CD4-positive, alpha-beta T cell treated with Interleukin-10 for 1 hour (primary cell): ENCODE measurements at regions not wholly inside any gene's neighbourhood (a gene's known extent, or its start where the extent isn't known, plus 50 kb on each side); places are given as distances from the start of the nearest gene placed in this dataset.

Experiments
- DNase-seq: peaks from one replicate; pipeline ENCODE4 v3.0.0-alpha.2; 2020

DNA sequence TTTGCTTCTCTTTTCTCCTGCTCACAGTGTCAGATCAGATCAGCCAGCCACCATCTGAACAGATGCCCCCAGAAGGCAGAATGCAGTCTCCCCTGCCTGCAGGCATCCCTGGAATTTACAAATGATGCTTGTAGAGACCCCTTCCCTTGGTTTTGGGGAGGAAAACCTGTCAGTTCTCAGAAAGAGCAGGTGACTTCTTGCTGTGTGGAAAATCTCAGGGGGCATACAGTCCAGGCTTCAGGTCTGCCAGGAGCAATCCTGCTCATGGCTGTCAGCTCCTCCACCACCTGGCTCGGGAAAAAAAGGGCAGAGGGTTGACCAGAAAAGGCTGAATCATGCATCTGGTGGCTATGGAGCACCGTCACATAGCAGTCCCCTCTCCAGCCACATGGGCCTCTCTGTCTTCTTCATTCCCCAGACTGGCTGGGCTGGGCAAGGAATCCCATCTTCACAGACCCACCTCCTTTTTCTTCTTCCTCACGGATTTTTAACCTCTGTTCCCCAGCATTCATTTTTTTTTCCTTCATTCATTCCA, 107.0 kb downstream of the KCNF1 start:
- no peak for DNase-seq

GRCh38 chr2:11019614-11020013, 107.9 kb downstream of the KCNF1 start:
- DNase-seq: no peak

DNA sequence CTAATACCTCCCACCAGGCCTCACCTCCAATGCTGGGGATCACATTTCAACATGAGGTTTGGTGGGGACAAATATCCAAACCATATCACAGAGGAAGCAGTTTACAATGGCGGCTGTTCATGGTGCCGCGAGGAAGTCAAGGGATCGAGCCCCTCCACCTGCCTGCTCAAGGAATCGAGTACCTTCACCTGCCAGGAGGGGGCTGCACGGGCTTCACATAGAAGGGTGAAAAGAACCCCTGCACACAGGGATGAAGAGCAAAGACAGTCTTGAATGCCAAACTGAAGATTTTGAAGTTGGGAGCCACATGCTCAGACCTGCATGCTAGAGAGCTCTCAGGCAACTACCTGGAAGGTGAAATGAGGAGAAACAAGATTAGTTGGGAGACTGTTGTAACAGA, 110.3 kb downstream of the KCNF1 start:
- no peak for DNase-seq

GRCh38 chr2:11022591-11023273, 111.0 kb downstream of the KCNF1 start:
- DNase-seq: no peak

GRCh38 chr2:11023326-11024258, 111.9 kb downstream of the KCNF1 start:
- DNase-seq: no peak

- DNase-seq: no peak
Measured at GRCh38 chr2:11024259-11024645, 112.5 kb downstream of the KCNF1 start.

- no peak for DNase-seq
Measured at GRCh38 chr2:11024687-11025086, 113.0 kb downstream of the KCNF1 start.

DNA sequence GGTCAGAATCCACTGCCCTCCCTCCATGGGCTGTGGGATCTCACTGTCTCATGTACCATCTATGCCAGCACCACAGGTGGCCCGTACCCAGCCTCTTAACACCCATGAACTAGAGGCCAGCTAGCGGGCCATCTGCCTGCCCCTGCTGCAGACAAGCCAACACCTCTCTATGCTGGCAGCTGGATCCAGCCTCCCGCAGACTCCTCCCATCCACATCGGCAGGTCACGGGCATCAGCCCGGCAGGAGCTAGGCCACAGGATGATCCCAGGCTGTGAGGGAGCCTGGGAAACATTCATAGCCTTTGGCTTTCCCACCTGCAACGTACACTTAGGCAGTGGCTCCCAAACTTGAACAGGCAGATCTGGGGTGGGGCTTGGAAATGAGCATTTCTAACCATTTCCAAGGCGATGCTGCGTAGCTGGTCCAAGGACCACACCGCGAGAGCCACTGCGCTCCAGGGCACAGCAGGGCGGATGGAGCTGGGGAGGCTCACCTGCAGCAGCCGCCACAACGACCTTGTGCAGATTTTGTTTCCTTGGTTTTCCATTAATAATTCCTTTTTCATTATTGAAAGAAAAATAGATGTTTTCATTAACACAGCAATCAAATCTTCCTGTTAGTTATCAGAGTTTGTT, 114.7 kb downstream of the KCNF1 start:
- no peak for DNase-seq

DNA sequence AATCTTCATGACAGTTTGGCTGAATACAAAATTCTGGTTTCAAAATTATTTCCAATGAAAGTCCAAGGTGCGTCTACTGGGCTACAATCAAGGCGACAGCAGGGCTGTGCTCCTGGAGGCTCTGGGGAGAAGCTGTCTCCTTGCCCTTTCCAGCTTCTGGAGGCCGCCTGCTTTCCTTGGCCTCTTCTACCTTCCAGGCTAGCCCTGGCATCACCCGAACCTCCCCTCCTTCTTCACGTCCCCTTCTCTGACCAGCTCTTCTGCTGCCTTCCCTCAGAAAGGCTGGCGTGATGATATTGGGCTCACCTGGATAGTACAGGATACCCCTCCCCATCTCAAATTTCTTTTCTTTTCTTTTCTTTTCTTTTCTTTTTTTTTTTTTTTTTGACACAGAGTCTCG, 115.5 kb downstream of the KCNF1 start:
- DNase-seq: no peak

DNA sequence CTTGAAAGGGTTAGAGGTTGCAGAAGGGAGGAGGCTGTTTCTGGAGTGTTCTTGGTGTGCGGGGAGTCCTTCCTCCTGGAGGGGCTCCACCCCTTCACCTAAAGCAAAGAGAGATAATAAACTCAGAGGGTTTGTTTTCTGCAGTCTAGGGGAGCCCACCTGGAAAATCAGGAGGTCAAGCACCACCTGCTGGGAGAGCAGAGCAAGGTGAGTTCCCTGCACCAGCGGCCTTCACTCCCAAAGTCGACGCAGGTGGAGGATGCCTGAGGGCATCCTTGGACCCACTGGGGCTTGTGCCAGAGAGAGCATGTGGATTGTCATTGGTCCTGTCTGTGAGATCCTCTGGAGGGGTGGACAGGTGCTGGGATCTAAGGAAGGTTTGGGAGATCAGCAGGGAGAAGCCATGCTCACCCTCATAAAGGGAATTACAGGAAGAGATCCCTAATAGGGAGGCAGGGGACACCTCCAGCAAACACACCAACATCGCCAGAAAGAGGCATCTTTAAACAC, 116.7 kb downstream of the KCNF1 start:
- no peak for DNase-seq

DNA sequence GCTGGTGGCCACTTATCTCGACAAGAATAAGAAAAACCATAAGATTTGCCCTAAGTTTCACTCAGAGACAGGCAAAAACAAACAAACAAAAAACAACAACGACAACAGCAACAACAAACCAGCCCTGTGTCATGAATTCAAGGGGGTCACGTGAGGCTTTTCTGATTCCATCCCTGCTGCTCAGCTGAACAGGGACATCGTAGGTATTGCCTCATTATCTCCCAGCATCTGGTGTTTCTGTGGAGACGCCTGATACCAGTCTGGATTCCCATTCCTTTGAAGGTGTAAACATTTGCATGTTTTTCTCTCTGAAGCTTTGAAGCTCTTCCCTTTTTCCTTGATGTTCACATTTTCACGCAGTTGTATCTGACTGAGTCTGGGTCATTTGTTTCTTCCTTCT, 117.4 kb downstream of the KCNF1 start:
- DNase-seq: no peak

GRCh38 chr2:11030036-11030435, 118.3 kb downstream of the KCNF1 start:
- no peak for DNase-seq

DNA sequence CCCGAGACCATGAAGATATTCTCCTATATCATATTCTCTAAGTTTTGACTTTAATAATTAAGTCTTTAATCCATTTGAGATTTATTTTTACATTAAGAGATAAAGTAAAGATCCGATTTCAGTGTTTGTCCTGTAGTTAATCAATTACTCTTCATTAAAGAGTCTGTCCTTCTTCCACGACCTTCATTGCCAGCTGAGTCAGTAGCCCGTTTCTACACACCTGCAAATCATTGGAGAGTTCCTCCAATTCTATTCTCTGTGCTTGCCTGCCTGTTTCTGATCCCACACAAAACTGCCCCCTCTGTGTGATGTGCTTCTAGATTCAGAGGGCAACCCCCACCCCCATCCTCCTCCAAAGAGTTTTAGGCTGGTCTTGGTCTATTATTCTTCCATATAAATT, 119.2 kb downstream of the KCNF1 start:
- no peak for DNase-seq

DNA sequence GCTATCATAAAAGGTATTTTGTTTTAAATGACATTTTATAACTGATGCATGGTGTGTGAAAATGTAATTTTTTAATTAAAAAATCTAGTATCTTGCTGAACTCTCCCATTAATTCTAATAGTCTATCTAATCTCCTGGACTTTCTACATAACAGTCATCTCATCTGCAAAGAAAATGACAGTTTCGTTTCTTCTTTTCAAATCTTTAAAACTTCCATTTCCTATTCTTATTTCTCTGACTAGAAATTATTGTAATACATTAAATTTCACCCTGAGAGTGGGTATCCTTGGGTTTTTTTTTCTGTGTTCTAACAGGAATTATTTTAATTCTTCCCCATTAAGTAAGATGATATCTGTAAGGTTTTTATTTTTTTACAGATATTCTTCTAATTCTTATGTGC, 120.1 kb downstream of the KCNF1 start:
- DNase-seq: no peak

GRCh38 chr2:11032396-11032795, 120.7 kb downstream of the KCNF1 start:
- DNase-seq: no peak

DNA sequence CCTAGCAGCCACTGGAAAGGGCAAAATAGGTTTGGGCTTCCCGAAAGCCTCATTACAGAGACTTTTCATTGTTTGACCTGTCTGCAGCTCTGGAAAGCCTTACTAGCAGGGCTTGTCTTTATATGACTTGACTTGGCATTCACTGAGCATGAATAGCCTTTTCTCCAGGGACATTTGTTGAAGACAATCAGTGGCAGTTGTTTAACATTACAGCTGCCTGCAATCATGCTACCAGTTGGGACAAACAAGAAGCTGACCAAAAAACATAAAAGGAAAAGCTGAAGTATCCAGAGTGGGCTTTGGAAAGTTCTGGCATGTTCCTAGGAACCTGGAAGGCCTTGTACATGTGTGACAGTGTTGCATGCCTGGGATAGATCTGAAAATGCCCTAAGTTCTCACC, 121.4 kb downstream of the KCNF1 start:
- DNase-seq: no peak

- no peak for DNase-seq
Measured at GRCh38 chr2:11038641-11039040, 116.6 kb upstream of the SLC66A3 start.

GRCh38 chr2:11040992-11041391, 114.3 kb upstream of the SLC66A3 start:
- no peak for DNase-seq

DNA sequence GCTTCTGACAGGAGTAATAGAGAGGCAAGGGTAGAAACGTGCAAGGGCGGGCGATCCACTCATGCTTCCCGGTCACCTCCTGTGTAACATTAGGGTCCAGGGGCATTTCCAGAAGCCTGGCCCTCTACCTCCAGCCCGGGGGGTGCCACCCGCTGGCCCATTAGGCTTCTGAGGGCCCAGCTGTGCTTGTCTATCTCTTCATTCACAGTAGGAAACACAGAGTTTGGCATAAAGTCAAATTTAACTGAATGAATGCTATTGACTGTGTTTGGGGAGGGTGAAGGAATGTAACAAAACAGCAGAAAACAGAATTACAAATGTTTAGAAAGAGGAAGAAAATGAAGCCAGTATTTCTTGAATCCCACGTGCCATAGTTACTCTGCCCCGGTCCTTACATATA, 112.4 kb upstream of the SLC66A3 start:
- no peak for DNase-seq

DNA sequence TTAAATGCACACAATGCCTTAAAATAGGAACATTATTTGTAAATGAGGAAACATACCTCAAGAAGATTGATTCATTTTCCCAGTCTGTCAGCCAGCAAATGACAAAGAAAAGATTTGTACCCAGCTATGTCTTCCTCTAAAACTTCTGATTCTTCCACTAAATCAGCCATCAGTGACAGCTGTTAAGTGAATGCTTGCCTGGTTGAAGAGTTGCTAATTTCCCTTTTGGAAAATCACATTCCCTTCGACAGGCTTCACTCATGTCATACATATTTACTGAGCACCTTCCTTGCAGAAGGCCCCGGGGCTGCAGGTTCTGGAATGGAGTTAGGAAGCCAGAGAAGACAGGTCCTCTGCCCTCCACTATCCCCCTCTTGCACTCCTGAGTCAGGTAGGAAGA, 112.0 kb upstream of the SLC66A3 start:
- no peak for DNase-seq

GRCh38 chr2:11044201-11044600, 111.1 kb upstream of the SLC66A3 start:
- DNase-seq: no peak

- no peak for DNase-seq
Measured at GRCh38 chr2:11045294-11045693, 110.0 kb upstream of the SLC66A3 start.

DNA sequence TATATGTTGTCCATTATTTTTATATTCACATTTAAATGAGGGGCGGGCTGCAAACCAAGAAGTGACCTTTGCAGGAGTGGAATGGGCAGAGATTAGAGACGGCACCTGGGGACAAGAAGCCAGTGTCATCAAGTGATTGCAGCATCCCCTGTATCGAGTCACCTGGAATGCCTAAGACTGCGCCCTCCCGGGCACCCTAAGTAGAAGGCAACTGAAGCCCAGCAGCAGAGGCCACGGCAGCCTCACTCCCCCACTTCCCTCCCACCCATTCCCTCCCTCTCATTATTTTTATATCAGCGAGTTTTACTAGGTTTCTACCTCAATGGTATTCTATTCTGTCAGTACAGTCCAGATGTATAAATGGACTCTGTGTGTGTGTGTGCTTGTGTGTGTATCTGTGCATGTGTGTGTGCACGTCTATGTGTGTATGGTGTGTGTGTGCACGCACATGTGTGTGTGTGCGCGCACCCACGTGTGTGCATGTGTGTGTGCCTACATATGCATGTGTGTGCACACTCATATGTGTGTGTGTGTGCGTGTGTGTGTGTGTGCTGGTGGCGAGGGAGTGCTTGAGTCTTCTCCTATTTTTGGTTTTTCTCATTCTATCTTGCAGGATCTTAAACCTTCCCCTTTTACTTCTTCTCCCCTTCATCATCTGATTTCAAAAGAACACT, 106.8 kb upstream of the SLC66A3 start:
- no peak for DNase-seq
